Coronary artery (tissue), 2 donors: ENCODE measurements at regions not wholly inside any gene's neighbourhood (a gene's known extent, or its start where the extent isn't known, plus 50 kb on each side); places are given as distances from the start of the nearest gene placed in this dataset.

Experiments
- DNase-seq: peaks from one replicate; pipeline ENCODE4 v3.0.0-alpha.2; 2017; ENCODE audit warnings: low spot score
- H3K27ac ChIP-seq, 2 donors: fragments of 200-600 bp; sonication (generic); one replicate each; pipeline ENCODE4 v1.5.1; 2016 to 2019
- H3K4me3 ChIP-seq: fragments of 200-600 bp; sonication (generic); 2 replicates; pipeline ENCODE4 v1.5.1; 2016; ENCODE audit warnings: mild to moderate bottlenecking, moderate library complexity
- TF ChIP-seq, protein P1 (sequence below): fragments of 200-600 bp; sonication (generic); IDR thresholded peaks from one replicate; pipeline ENCODE4 v1.5.1; 2019; ENCODE audit warnings: antibody characterized with exemption

DNA sequence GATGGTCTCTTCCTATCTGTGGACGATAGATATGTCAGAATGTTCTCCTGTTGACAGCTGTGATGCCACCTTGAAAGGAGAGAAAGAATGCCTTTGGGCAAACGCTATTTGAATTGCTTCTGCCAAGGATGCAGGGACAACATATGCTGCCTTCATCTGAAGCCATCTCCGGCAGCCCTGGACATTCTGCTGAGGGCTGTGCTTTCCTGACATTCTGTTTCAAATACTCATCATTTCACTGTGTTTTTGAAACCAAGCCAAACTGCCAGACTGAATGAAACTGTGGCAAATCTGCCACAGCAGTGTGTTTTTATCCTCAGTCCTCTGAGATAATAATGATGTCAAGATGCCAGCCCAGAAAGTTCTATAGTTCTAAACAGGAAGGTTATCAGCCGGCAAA, 85.8 kb upstream of the BCAT1 start:
- no peak for DNase-seq
- Histone ChIP-seq H3K4me3 (no peak overlapping the region), H3K27ac (no peak overlapping the region)
- TF ChIP-seq, protein P1, sequence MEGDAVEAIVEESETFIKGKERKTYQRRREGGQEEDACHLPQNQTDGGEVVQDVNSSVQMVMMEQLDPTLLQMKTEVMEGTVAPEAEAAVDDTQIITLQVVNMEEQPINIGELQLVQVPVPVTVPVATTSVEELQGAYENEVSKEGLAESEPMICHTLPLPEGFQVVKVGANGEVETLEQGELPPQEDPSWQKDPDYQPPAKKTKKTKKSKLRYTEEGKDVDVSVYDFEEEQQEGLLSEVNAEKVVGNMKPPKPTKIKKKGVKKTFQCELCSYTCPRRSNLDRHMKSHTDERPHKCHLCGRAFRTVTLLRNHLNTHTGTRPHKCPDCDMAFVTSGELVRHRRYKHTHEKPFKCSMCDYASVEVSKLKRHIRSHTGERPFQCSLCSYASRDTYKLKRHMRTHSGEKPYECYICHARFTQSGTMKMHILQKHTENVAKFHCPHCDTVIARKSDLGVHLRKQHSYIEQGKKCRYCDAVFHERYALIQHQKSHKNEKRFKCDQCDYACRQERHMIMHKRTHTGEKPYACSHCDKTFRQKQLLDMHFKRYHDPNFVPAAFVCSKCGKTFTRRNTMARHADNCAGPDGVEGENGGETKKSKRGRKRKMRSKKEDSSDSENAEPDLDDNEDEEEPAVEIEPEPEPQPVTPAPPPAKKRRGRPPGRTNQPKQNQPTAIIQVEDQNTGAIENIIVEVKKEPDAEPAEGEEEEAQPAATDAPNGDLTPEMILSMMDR: no peak

DNA sequence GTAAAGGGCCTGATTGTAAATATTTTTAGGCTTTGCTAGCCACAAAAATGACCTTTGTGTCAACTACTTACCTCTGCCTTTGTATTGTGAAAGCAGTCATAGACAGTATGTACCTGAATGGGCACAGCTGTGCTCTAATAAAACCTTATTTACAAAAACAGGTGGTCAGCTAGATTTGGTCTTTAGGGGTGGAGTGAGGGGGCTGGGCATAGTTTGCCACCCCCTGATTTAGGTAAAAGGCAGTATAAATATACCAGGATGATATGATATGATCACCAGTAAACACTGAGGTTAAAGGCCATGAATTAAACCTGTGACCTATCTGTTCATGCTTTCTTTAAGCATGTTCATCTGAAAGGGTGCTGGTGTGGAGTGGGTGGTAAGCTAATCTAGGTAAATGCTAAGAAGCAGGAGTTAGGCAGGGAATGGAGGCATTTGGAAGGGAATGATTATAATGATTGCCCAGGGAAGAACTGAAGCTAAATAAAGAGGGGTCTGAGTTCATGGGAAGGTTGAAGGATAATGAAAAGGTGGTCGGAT, 77.1 kb upstream of the BCAT1 start:
- TF ChIP-seq, protein P1: no peak
- no peak for DNase-seq
- Histone ChIP-seq H3K27ac (no peak overlapping the region), H3K4me3 (no peak overlapping the region)

DNA sequence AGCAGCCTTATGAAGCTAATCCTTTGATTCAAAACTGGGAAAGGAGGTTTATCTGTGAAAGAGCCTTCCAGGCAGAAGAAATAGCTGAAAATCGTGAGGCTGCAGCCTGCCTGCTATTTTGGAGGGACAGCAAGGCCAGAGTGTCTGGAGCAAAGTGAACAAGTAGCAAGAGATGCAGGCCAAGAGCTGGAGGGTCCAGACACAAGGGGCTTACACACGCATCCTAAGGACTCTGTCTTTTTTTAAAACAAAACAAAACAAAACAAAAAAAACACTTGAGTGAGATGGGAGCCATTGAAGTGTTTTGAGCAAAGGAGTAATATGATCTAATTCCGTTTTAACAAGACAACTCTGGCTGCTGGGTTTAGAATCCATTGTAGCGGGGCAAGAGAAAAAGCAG, 76.4 kb upstream of the BCAT1 start:
- Histone ChIP-seq H3K4me3 (no peak overlapping the region), H3K27ac (no peak overlapping the region)
- DNase-seq: no peak
- TF ChIP-seq, protein P1: no peak

DNA sequence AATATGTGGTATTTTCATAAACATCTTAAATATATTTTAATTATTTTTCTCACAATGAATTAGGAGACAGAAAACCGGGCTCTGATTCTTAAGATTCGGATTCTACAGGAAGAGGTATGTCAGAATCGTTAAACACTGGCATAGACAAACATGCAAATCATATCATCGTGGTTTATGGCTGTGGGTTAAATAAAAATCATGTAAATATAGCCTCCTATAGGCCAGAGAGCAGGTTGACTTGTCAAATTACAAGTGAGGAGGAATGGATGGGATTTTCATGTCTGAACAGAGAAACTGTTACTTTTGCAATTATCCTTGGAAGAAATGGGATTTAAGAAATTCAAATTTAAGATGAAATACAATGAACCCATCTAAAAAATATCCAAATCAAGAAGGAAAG, 74.9 kb upstream of the BCAT1 start:
- TF ChIP-seq, protein P1: no peak
- no peak overlapping the region for H3K4me3 ChIP-seq

DNA sequence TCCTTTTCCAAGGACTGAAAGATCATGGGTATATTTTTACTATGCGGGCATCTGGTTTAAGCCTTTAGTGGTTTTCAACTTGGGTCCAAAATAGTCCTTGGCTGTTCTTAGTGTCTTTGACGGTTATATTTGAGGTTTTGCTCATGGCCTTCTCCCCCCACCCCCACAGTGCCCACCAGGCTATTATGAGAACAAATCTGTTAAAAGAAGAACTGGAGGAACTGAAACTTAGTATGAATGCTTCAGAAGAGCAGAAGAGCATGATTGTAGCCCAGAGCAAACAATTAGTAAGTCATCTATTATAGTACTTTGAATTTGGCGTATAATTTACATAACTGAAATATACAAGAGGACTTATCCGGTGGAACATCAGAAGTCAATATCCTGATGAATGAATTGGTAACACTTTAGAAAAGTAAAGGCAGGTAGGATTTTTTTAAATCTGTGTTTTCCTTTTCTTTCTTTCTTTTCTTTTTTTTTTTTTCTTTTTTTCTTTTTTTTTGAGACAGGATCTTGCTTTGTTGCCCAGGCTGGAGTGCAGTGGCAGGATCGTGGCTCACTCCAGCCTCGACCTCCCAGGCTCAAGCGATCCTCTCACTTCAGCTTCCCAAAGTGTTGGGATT, 71.8 kb upstream of the BCAT1 start:
- no peak overlapping the region for H3K27ac ChIP-seq
- DNase-seq: no peak
- TF ChIP-seq, protein P1: no peak
- no peak overlapping the region for H3K4me3 ChIP-seq

More for the DNA sequence above, 74.9 kb upstream of the BCAT1 start:
- DNase-seq: no peak
- no peak overlapping the region for H3K27ac ChIP-seq

DNA sequence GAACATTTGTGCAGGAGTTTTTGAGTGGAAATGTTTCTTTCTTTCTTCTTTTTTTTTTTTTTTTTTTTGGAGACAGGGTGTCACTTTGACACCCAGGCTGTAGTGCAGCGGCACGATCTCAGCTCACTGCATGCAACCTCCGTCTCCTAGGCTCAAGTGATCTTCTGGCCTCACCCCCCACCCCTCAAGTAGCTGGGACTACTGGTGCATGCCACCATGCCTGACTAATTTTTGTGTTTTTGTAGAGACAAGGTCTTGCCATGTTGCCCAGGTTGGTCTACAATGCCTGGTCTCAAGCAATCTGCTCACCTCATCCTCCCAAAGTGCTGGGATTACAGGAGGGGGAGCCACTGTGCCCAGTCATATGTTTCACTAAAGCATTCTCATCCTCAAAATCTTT, 69.2 kb upstream of the BCAT1 start:
- TF ChIP-seq, protein P1: no peak
- DNase-seq: no peak
- H3K4me3 ChIP-seq: no peak overlapping the region
- no peak overlapping the region for H3K27ac ChIP-seq

DNA sequence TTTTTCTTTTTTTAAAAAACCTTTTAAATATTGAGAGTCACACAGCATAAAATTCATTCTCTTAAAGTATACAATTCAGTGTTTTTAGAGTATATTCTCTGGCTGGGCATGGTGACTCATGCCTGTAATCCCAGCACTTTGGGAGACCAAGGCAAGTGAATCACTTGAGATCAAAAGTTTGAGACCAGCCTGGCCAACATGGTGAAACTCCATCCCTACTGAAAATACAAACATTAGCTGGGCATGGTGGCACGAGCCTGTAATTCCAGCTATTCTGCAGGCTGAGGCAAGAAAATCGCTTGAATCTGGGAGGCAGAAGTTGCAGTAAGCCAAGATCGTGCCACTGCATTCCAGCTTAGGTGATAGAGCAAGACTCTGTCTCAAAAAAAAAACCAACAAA, 68.4 kb upstream of the BCAT1 start:
- H3K4me3 ChIP-seq: no peak overlapping the region
- TF ChIP-seq, protein P1: no peak
- H3K27ac ChIP-seq: no peak overlapping the region
- DNase-seq: no peak
